H7 (cell line): ENCODE measurements at regions not wholly inside any gene's neighbourhood (a gene's known extent, or its start where the extent isn't known, plus 50 kb on each side); places are given as distances from the start of the nearest gene placed in this dataset.

Experiments used
- DNase-seq: peaks from one replicate; pipeline ENCODE4 v3.0.0; 2012
- H3K27me3 ChIP-seq: 2 replicates; pipeline ENCODE4 v1.6.0; 2011; ENCODE audit warnings: mild to moderate bottlenecking, low read length; ENCODE audit not compliant: control insufficient read depth, insufficient read depth
- H3K36me3 ChIP-seq: replicated peaks from 2 replicates; pipeline ENCODE4 v1.5.1; 2011; ENCODE audit warnings: low read length; ENCODE audit not compliant: control insufficient read depth, insufficient read depth
- H3K4me3 ChIP-seq: 2 replicates; pipeline ENCODE4 v1.5.1; 2011; ENCODE audit warnings: low read depth, mild to moderate bottlenecking, control low read depth, low read length, moderate library complexity; ENCODE audit not compliant: insufficient read depth

GRCh38 chr3:84439476-84439875 lies 519.3 kb upstream of the CADM2 start:
- no peak for DNase-seq
- H3K4me3 ChIP-seq = no peak overlapping the region
- no peaks in the 10 kb centered on the region for H3K36me3 ChIP-seq
- no peaks in the 10 kb centered on the region for H3K27me3 ChIP-seq

- no peak for DNase-seq
- H3K4me3 ChIP-seq = no peak overlapping the region
Measured at GRCh38 chr3:84440291-84440690, 518.5 kb upstream of the CADM2 start.

GRCh38 chr3:84442533-84442932 lies 516.3 kb upstream of the CADM2 start:
- H3K36me3 ChIP-seq = no peaks in the 10 kb centered on the region
- no peak for DNase-seq
- H3K27me3 ChIP-seq = no peaks in the 10 kb centered on the region
- H3K4me3 ChIP-seq = no peak overlapping the region

More at GRCh38 chr3:84440291-84440690, 518.5 kb upstream of the CADM2 start:
- no peaks in the 10 kb centered on the region for H3K27me3 ChIP-seq
- no peaks in the 10 kb centered on the region for H3K36me3 ChIP-seq

- no peaks in the 10 kb centered on the region for H3K27me3 ChIP-seq
Measured at GRCh38 chr3:84444726-84445521, 513.9 kb upstream of the CADM2 start.

GRCh38 chr3:84487296-84487695 lies 471.5 kb upstream of the CADM2 start:
- no peaks in the 10 kb centered on the region for H3K36me3 ChIP-seq
- H3K4me3 ChIP-seq = no peak overlapping the region
- no peak for DNase-seq

More at GRCh38 chr3:84444726-84445521, 513.9 kb upstream of the CADM2 start:
- H3K4me3 ChIP-seq = no peak overlapping the region
- H3K36me3 ChIP-seq = no peaks in the 10 kb centered on the region
- no peak for DNase-seq

GRCh38 chr3:84504761-84505160 lies 454.0 kb upstream of the CADM2 start:
- Histone ChIP-seq H3K4me3 (no peak overlapping the region), H3K27me3 (no peaks in the 10 kb centered on the region), H3K36me3 (no peaks in the 10 kb centered on the region)
- DNase-seq = no peak

More at GRCh38 chr3:84487296-84487695, 471.5 kb upstream of the CADM2 start:
- H3K27me3 ChIP-seq = no peaks in the 10 kb centered on the region

- no peaks in the 10 kb centered on the region for H3K27me3 ChIP-seq
- DNase-seq = no peak
- no peak overlapping the region for H3K4me3 ChIP-seq
- H3K36me3 ChIP-seq = no peaks in the 10 kb centered on the region
Measured at GRCh38 chr3:84510007-84510406, 448.8 kb upstream of the CADM2 start.

GRCh38 chr3:84522893-84523292 lies 435.9 kb upstream of the CADM2 start:
- no peak for DNase-seq
- Histone ChIP-seq H3K36me3 (no peaks in the 10 kb centered on the region), H3K4me3 (no peak overlapping the region), H3K27me3 (no peaks in the 10 kb centered on the region)

- no peak for DNase-seq
- no peaks in the 10 kb centered on the region for H3K36me3 ChIP-seq
- H3K27me3 ChIP-seq = no peaks in the 10 kb centered on the region
- H3K4me3 ChIP-seq = no peak overlapping the region
Measured at GRCh38 chr3:84536916-84537315, 421.9 kb upstream of the CADM2 start.

- H3K27me3 ChIP-seq = no peaks in the 10 kb centered on the region
- H3K36me3 ChIP-seq = no peaks in the 10 kb centered on the region
- no peak overlapping the region for H3K4me3 ChIP-seq
- no peak for DNase-seq
Measured at GRCh38 chr3:84538597-84538996, 420.2 kb upstream of the CADM2 start.

- no peaks in the 10 kb centered on the region for H3K36me3 ChIP-seq
- H3K27me3 ChIP-seq = no peaks in the 10 kb centered on the region
- no peak overlapping the region for H3K4me3 ChIP-seq
- no peak for DNase-seq
Measured at GRCh38 chr3:84547207-84547606, 411.6 kb upstream of the CADM2 start.

- DNase-seq = no peak
- no peak overlapping the region for H3K4me3 ChIP-seq
Measured at GRCh38 chr3:84547971-84548970, 410.5 kb upstream of the CADM2 start.

GRCh38 chr3:84555629-84556028 lies 403.2 kb upstream of the CADM2 start:
- H3K4me3 ChIP-seq = no peak overlapping the region
- H3K27me3 ChIP-seq = no peaks in the 10 kb centered on the region
- H3K36me3 ChIP-seq = no peaks in the 10 kb centered on the region
- no peak for DNase-seq

More at GRCh38 chr3:84547971-84548970, 410.5 kb upstream of the CADM2 start:
- Histone ChIP-seq H3K27me3 (no peaks in the 10 kb centered on the region), H3K36me3 (no peaks in the 10 kb centered on the region)

- H3K36me3 ChIP-seq = no peaks in the 10 kb centered on the region
- no peak for DNase-seq
- H3K4me3 ChIP-seq = no peak overlapping the region
- no peaks in the 10 kb centered on the region for H3K27me3 ChIP-seq
Measured at GRCh38 chr3:84566256-84566655, 392.5 kb upstream of the CADM2 start.

GRCh38 chr3:84567796-84568195 lies 391.0 kb upstream of the CADM2 start:
- Histone ChIP-seq H3K27me3 (no peaks in the 10 kb centered on the region), H3K36me3 (no peaks in the 10 kb centered on the region), H3K4me3 (no peak overlapping the region)
- no peak for DNase-seq
